ENCODE measurements at regions not wholly inside any gene's neighbourhood (a gene's known extent, or its start where the extent isn't known, plus 50 kb on each side); places are given as distances from the start of the nearest gene placed in this dataset.

GRCh38 chr6:163683105-163683622, 268.6 kb downstream of the QKI start:
- no peak for TF ChIP-seq POLR2AphosphoS5 (IDR thresholded peaks at IDR 0.05)
- TF ChIP-seq EP300 (IDR thresholded peaks at IDR 0.05): no peak
- no peak for TF ChIP-seq CTCF (IDR thresholded peaks at IDR 0.05)
- TF ChIP-seq POLR2A (IDR thresholded peaks at IDR 0.05; ENCODE audit: low read depth): no peak
- no peaks in the 10 kb centered on the region for H3K4me1 ChIP-seq
- DNase-seq (ENCODE audit: extremely low spot score): no peak
- no peaks in the 10 kb centered on the region for H3K36me3 ChIP-seq
- intact Hi-C loops (cut with DNase I): no loop called here
- WGBS: 100% methylated on average over 1 of the region's 1 CpG
- H3K9me3 ChIP-seq: peaks cover 0 to 7% (median 2%) of the 10 kb centered on the region in 4 donors
- H3K4me3 ChIP-seq: no peak overlapping the region
- no peak overlapping the region for H3K27ac ChIP-seq (replicated peaks in 1 of 4)
- H3K27me3 ChIP-seq: no peaks in the 10 kb centered on the region

GRCh38 chr6:163679753-163680152, 265.2 kb downstream of the QKI start:
- intact Hi-C loops (cut with DNase I): no loop called here
- WGBS: 65% methylated on average over 5 of the region's 5 CpGs
- no peaks in the 10 kb centered on the region for H3K36me3 ChIP-seq
- TF ChIP-seq CTCF (IDR thresholded peaks at IDR 0.05) (no peak), EP300 (IDR thresholded peaks at IDR 0.05) (no peak)
- no peak for DNase-seq (ENCODE audit: extremely low spot score)
- H3K27me3 ChIP-seq: no peaks in the 10 kb centered on the region
- no peak overlapping the region for H3K27ac ChIP-seq (replicated peaks in 1 of 4)
- H3K4me1 ChIP-seq: no peaks in the 10 kb centered on the region
- no peak overlapping the region for H3K4me3 ChIP-seq
- H3K9me3 ChIP-seq: peaks cover 0 to 7% (median 2%) of the 10 kb centered on the region in 4 donors

GRCh38 chr6:163679012-163679660, 264.6 kb downstream of the QKI start:
- Histone ChIP-seq H3K27ac (replicated peaks in 1 of 4) (no peak overlapping the region), H3K27me3 (no peaks in the 10 kb centered on the region), H3K9me3 (peaks cover 0 to 7% (median 2%) of the 10 kb centered on the region in 4 donors), H3K4me1 (no peaks in the 10 kb centered on the region), H3K4me3 (no peak overlapping the region), H3K36me3 (no peaks in the 10 kb centered on the region)
- TF ChIP-seq POLR2A (IDR thresholded peaks at IDR 0.05; ENCODE audit: low read depth): no peak
- no peak for TF ChIP-seq CTCF (IDR thresholded peaks at IDR 0.05)
- TF ChIP-seq POLR2AphosphoS5 (IDR thresholded peaks at IDR 0.05): no peak
- DNase-seq (ENCODE audit: extremely low spot score): no peak
- WGBS: 97% methylated on average over 3 of the region's 3 CpGs
- intact Hi-C loops (cut with DNase I): no loop called here

- Histone ChIP-seq H3K4me3 (no peak overlapping the region), H3K4me1 (no peaks in the 10 kb centered on the region), H3K9me3 (no peaks in the 10 kb centered on the region), H3K27me3 (no peaks in the 10 kb centered on the region), H3K36me3 (no peaks in the 10 kb centered on the region), H3K27ac (replicated peaks in 1 of 4) (no peak overlapping the region)
- no peak for TF ChIP-seq CTCF (IDR thresholded peaks at IDR 0.05)
- TF ChIP-seq POLR2A (IDR thresholded peaks at IDR 0.05; ENCODE audit: low read depth): no peak
- TF ChIP-seq EP300 (IDR thresholded peaks at IDR 0.05): no peak
- no peak for TF ChIP-seq POLR2AphosphoS5 (IDR thresholded peaks at IDR 0.05)
- intact Hi-C loops (cut with DNase I): no loop called here
- DNase-seq (ENCODE audit: extremely low spot score): no peak
Measured at GRCh38 chr6:163675611-163676010, 261.1 kb downstream of the QKI start.

GRCh38 chr6:163672710-163673109, 258.2 kb downstream of the QKI start:
- intact Hi-C loops (cut with DNase I): no loop called here
- 72% methylated on average over 3 of the region's 3 CpGs for WGBS
- no peak for TF ChIP-seq EP300 (IDR thresholded peaks at IDR 0.05)
- no peak for TF ChIP-seq POLR2AphosphoS5 (IDR thresholded peaks at IDR 0.05)
- no peak for TF ChIP-seq CTCF (IDR thresholded peaks at IDR 0.05)
- TF ChIP-seq POLR2A (IDR thresholded peaks at IDR 0.05; ENCODE audit: low read depth): no peak
- H3K9me3 ChIP-seq: no peaks in the 10 kb centered on the region
- no peak overlapping the region for H3K4me3 ChIP-seq
- no peak for DNase-seq (ENCODE audit: extremely low spot score)
- no peaks in the 10 kb centered on the region for H3K36me3 ChIP-seq
- H3K27me3 ChIP-seq: no peaks in the 10 kb centered on the region
- H3K27ac ChIP-seq (replicated peaks in 1 of 4): no peak overlapping the region
- H3K4me1 ChIP-seq: peaks cover 0 to 5% (median 1%) of the 10 kb centered on the region in 4 donors

Measured in esophagus muscularis mucosa (tissue), 4 donors.